ENCODE measurements at regions not wholly inside any gene's neighbourhood (a gene's known extent, or its start where the extent isn't known, plus 50 kb on each side); places are given as distances from the start of the nearest gene placed in this dataset.

GRCh38 chr15:39173426-39173825 lies 407.5 kb upstream of the THBS1 start:
- DNase-seq (no peak), ATAC-seq (no peak)
- Histone ChIP-seq H3K27ac (no peak overlapping the region), H3K27me3 (ENCODE audit: insufficient read depth in 3 of 3, low read length in 2 of 3) (no peaks in the 10 kb centered on the region), H3K36me3 (ENCODE audit: insufficient read depth in 1 of 2, low read depth in 1 of 2) (no peaks in the 10 kb centered on the region), H3K4me3 (no peak overlapping the region), H3K9me3 (no peaks in the 10 kb centered on the region), H3K4me1 (no peaks in the 10 kb centered on the region)
- intact Hi-C loops (cut with DNase I): loop anchor here in 1 of 2 donors (5.0 kb wide), 1 partner anchor 404 kb away; no protein-coding TSS in a partner anchor
- 87 to 96% (median 94%) methylated on average over 4 of the region's 4 CpGs for WGBS, 3 donors
- no peak for TF ChIP-seq CTCF (IDR thresholded peaks at IDR 0.05)

GRCh38 chr15:39174332-39174731 lies 406.5 kb upstream of the THBS1 start:
- no peaks in the 10 kb centered on the region for H3K36me3 ChIP-seq (ENCODE audit: insufficient read depth in 1 of 2, low read depth in 1 of 2)
- H3K4me1 ChIP-seq: no peaks in the 10 kb centered on the region
- ATAC-seq (no peak), DNase-seq (no peak)
- intact Hi-C loops (cut with DNase I): loop anchor here in 1 of 2 donors (5.0 kb wide), 1 partner anchor 403 kb away; no protein-coding TSS in a partner anchor
- WGBS, 3 donors: 92 to 96% (median 94%) methylated on average over 1 of the region's 1 CpG
- no peak for TF ChIP-seq CTCF (IDR thresholded peaks at IDR 0.05)
- H3K27ac ChIP-seq: no peak overlapping the region
- no peaks in the 10 kb centered on the region for H3K9me3 ChIP-seq
- no peak overlapping the region for H3K4me3 ChIP-seq
- H3K27me3 ChIP-seq (ENCODE audit: insufficient read depth in 3 of 3, low read length in 2 of 3): no peaks in the 10 kb centered on the region

- no peak for TF ChIP-seq CTCF (IDR thresholded peaks at IDR 0.05)
- no peak for ATAC-seq
- WGBS, 3 donors: 70 to 90% (median 71%) methylated on average over 3 of the region's 3 CpGs
Observed at GRCh38 chr15:39176030-39176429, 404.8 kb upstream of the THBS1 start.

GRCh38 chr15:39177561-39177960 lies 403.3 kb upstream of the THBS1 start:
- no peaks in the 10 kb centered on the region for H3K27me3 ChIP-seq (ENCODE audit: insufficient read depth in 3 of 3, low read length in 2 of 3)
- H3K9me3 ChIP-seq: no peaks in the 10 kb centered on the region
- no peak overlapping the region for H3K4me3 ChIP-seq
- H3K4me1 ChIP-seq: no peaks in the 10 kb centered on the region
- intact Hi-C loops (cut with DNase I): no loop called here
- 60 to 79% (median 65%) methylated on average over 4 of the region's 4 CpGs for WGBS, 3 donors
- TF ChIP-seq CTCF (IDR thresholded peaks at IDR 0.05): no peak
- DNase-seq: no peak
- ATAC-seq: no peak
- H3K27ac ChIP-seq: no peak overlapping the region
- no peaks in the 10 kb centered on the region for H3K36me3 ChIP-seq (ENCODE audit: insufficient read depth in 1 of 2, low read depth in 1 of 2)

More at GRCh38 chr15:39176030-39176429, 404.8 kb upstream of the THBS1 start:
- no peak overlapping the region for H3K27ac ChIP-seq
- H3K36me3 ChIP-seq (ENCODE audit: insufficient read depth in 1 of 2, low read depth in 1 of 2): no peaks in the 10 kb centered on the region
- no peak overlapping the region for H3K4me3 ChIP-seq
- H3K4me1 ChIP-seq: no peaks in the 10 kb centered on the region
- DNase-seq: no peak
- H3K9me3 ChIP-seq: no peaks in the 10 kb centered on the region
- no peaks in the 10 kb centered on the region for H3K27me3 ChIP-seq (ENCODE audit: insufficient read depth in 3 of 3, low read length in 2 of 3)
- intact Hi-C loops (cut with DNase I): no loop called here

- DNase-seq (no peak), ATAC-seq (no peak)
- intact Hi-C loops (cut with DNase I): no loop called here
- Histone ChIP-seq H3K4me3 (no peak overlapping the region), H3K4me1 (no peaks in the 10 kb centered on the region), H3K9me3 (no peaks in the 10 kb centered on the region), H3K36me3 (ENCODE audit: insufficient read depth in 1 of 2, low read depth in 1 of 2) (no peaks in the 10 kb centered on the region), H3K27me3 (ENCODE audit: insufficient read depth in 3 of 3, low read length in 2 of 3) (no peaks in the 10 kb centered on the region), H3K27ac (no peak overlapping the region)
- WGBS, 3 donors: 60 to 64% (median 64%) methylated on average over 1 of the region's 1 CpG
- TF ChIP-seq CTCF (IDR thresholded peaks at IDR 0.05): no peak
Observed at GRCh38 chr15:39180030-39180429, 400.8 kb upstream of the THBS1 start.
